ENCODE measurements at regions not wholly inside any gene's neighbourhood (a gene's known extent, or its start where the extent isn't known, plus 50 kb on each side); places are given as distances from the start of the nearest gene placed in this dataset.
A peak's percentile ranks its signal among the peaks of the same experiment; 100 is the strongest.

GRCh38 chr2:58428096-58429013 is 187.2 kb upstream of the FANCL start:
- peak; percentile 24 for DNase-seq (ENCODE audit: insufficient read length, low spot score)

GRCh38 chr2:58427572-58428095 is 186.5 kb upstream of the FANCL start:
- no peak for TF ChIP-seq CTCF (IDR thresholded peaks at IDR 0.05; ENCODE audit: insufficient read depth, missing control alignments)
- DNase-seq (ENCODE audit: insufficient read length, low spot score) = no peak
- FAIRE-seq = no peak

More at GRCh38 chr2:58428096-58429013, 187.2 kb upstream of the FANCL start:
- no peak for TF ChIP-seq CTCF (IDR thresholded peaks at IDR 0.05; ENCODE audit: insufficient read depth, missing control alignments)
- no peak for FAIRE-seq

- DNase-seq (ENCODE audit: insufficient read length, low spot score) = no peak
- TF ChIP-seq CTCF (IDR thresholded peaks at IDR 0.05; ENCODE audit: insufficient read depth, missing control alignments) = no peak
- no peak for FAIRE-seq
These were observed 184.2 kb upstream of the FANCL start for GRCh38 chr2:58425368-58425767.

GRCh38 chr2:58419983-58420382 is 178.9 kb upstream of the FANCL start:
- TF ChIP-seq CTCF (IDR thresholded peaks at IDR 0.05; ENCODE audit: insufficient read depth, missing control alignments) = no peak
- FAIRE-seq = no peak
- no peak for DNase-seq (ENCODE audit: insufficient read length, low spot score)

GRCh38 chr2:58416696-58417095 is 175.6 kb upstream of the FANCL start:
- no peak for TF ChIP-seq CTCF (IDR thresholded peaks at IDR 0.05; ENCODE audit: insufficient read depth, missing control alignments)
- DNase-seq (ENCODE audit: insufficient read length, low spot score) (no peak), FAIRE-seq (no peak)

GRCh38 chr2:58414506-58414905 is 173.4 kb upstream of the FANCL start:
- no peak for FAIRE-seq
- TF ChIP-seq CTCF (IDR thresholded peaks at IDR 0.05; ENCODE audit: insufficient read depth, missing control alignments) = no peak
- DNase-seq (ENCODE audit: insufficient read length, low spot score) = no peak

GRCh38 chr2:58410549-58410948 is 169.4 kb upstream of the FANCL start:
- FAIRE-seq = no peak
- DNase-seq (ENCODE audit: insufficient read length, low spot score) = no peak
- no peak for TF ChIP-seq CTCF (IDR thresholded peaks at IDR 0.05; ENCODE audit: insufficient read depth, missing control alignments)
